HCT116 (cell line): ENCODE measurements at regions not wholly inside any gene's neighbourhood (a gene's known extent, or its start where the extent isn't known, plus 50 kb on each side); places are given as distances from the start of the nearest gene placed in this dataset.

Experiments
- ATAC-seq: fragments of 200-7000 bp; cut with Tn5 transposase; 2 replicates; pipeline ENCODE4 v1.9.1; 2020; ENCODE audit warnings: mild to moderate bottlenecking, moderate library complexity
- BruUV-seq: library from RNA; stranded (reverse); fragments of 400-500 nt; replicated peaks from 2 replicates; lab custom pipeline; 2021; lab: Mats Ljungman, UMichigan
- CTCF ChIA-PET: fragments of 300-600 bp; sonication (Branson Sonifier 250); formaldehyde crosslinking; loops from one replicate; lab custom pipeline; 2021; ENCODE audit warnings: antibody characterized with exemption; lab: Charles Lee
- POLR2A ChIA-PET: fragments of 300-600, 350-600 bp; sonication (Branson Sonifier 250); formaldehyde crosslinking; loops from one replicate; lab custom pipeline; 2021; ENCODE audit warnings: antibody characterized with exemption; lab: Charles Lee
- RAD21 ChIA-PET, 2 experiments: fragments of 300-600 bp; sonication (Branson Sonifier 250); formaldehyde crosslinking; loops; one replicate each; lab custom pipeline; 2023; ENCODE audit warnings: low total read pairs in 2 of 2; ENCODE audit not compliant: uncharacterized antibody in 2 of 2, unreplicated experiment in 2 of 2, low non-redundant PET in 1 of 2; lab: Charles Lee
- DNase-seq: peaks from one replicate; pipeline ENCODE4 v3.0.0-alpha.2; 2010; ENCODE audit warnings: low read depth, low spot score
- H2AFZ ChIP-seq: fragments of 200-600 bp; shearing (Covaris generic), sonication (generic); 2 replicates; pipeline ENCODE4 v1.6.1; 2017; ENCODE audit warnings: low read depth, mixed run types, mixed read lengths, antibody characterized with exemption, low read length; ENCODE audit not compliant: poor library complexity, severe bottlenecking
- H3K27ac ChIP-seq: 2 replicates; pipeline ENCODE4 v1.5.1; 2012; ENCODE audit warnings: low read depth, low read length
- H3K27me3 ChIP-seq: fragments of 200-600 bp; sonication (generic); 2 replicates; pipeline ENCODE4 v1.6.1; 2016; ENCODE audit warnings: mixed run types, low read length, mixed read lengths; ENCODE audit not compliant: insufficient read depth
- H3K36me3 ChIP-seq, 2 experiments: fragments of 200-500 bp in 1 of 2; fragments of 200-600 bp in 1 of 2; sonication (Bioruptor generic) in 1 of 2; sonication (generic) in 1 of 2; 2 replicates each; pipeline versions ENCODE4 v1.5.1 to v1.6.1; 2014 to 2016; ENCODE audit warnings: low read length in 2 of 2, inconsistent platforms in 1 of 2, mixed read lengths in 1 of 2, mixed run types in 1 of 2; ENCODE audit not compliant: insufficient read depth in 2 of 2, control insufficient read depth in 1 of 2
- H3K4me1 ChIP-seq, 2 experiments: fragments of 200-600 bp in 1 of 2; sonication (generic) in 1 of 2; 2 replicates each; pipeline versions ENCODE4 v1.5.1 to v1.6.1; 2012 to 2017; ENCODE audit warnings: low read length in 2 of 2, inconsistent platforms in 1 of 2, mild to moderate bottlenecking in 1 of 2, mixed read lengths in 1 of 2, mixed run types in 1 of 2, moderate library complexity in 1 of 2; ENCODE audit not compliant: insufficient read depth in 2 of 2, control insufficient read depth in 1 of 2
- H3K4me2 ChIP-seq: fragments of 200-600 bp; sonication (generic); 2 replicates; pipeline ENCODE4 v1.6.1; 2017; ENCODE audit warnings: mixed run types, low read length, mixed read lengths
- H3K4me3 ChIP-seq, 2 experiments: fragments of 200-600 bp in 1 of 2; sonication (generic) in 1 of 2; replicated peaks in 1 of 2; 2 replicates each; pipeline ENCODE4 v1.5.1; 2011 to 2016; ENCODE audit warnings: low read length in 2 of 2, control low read depth in 1 of 2, low read depth in 1 of 2, mild to moderate bottlenecking in 1 of 2, mixed read lengths in 1 of 2, mixed run types in 1 of 2
- H3K79me2 ChIP-seq: fragments of 200-600 bp; sonication (generic); 2 replicates; pipeline ENCODE4 v1.6.1; 2017; ENCODE audit warnings: mild to moderate bottlenecking, mixed run types, low read length, moderate library complexity, mixed read lengths; ENCODE audit not compliant: insufficient read depth
- H3K9ac ChIP-seq: fragments of 200-600 bp; sonication (generic); 2 replicates; pipeline ENCODE4 v1.6.1; 2016; ENCODE audit warnings: low read length, mixed read lengths
- H3K9me2 ChIP-seq: fragments of 200-600 bp; sonication (generic), shearing (Covaris generic); 2 replicates; pipeline ENCODE4 v1.6.1; 2017; ENCODE audit warnings: mixed run types, mild to moderate bottlenecking, moderate library complexity; ENCODE audit not compliant: insufficient read depth
- H3K9me3 ChIP-seq, 2 experiments: fragments of 200-500 bp in 1 of 2; fragments of 200-600 bp in 1 of 2; sonication (Bioruptor generic) in 1 of 2; sonication (generic) in 1 of 2; 2 replicates each; pipeline ENCODE4 v1.6.1; 2014 to 2017; ENCODE audit warnings: low read length in 2 of 2, mixed read lengths in 2 of 2, inconsistent platforms in 1 of 2, low read depth in 1 of 2, mild to moderate bottlenecking in 1 of 2, mixed run types in 1 of 2, moderate library complexity in 1 of 2; ENCODE audit not compliant: control insufficient read depth in 1 of 2, insufficient read depth in 1 of 2
- H4K20me1 ChIP-seq: fragments of 200-600 bp; sonication (generic), shearing (Covaris generic); 2 replicates; pipeline ENCODE4 v1.6.1; 2017; ENCODE audit warnings: mixed run types, mild to moderate bottlenecking, moderate library complexity; ENCODE audit not compliant: insufficient read depth
- CBX3 ChIP-seq: IDR thresholded peaks from 2 replicates; pipeline ENCODE4 v1.6.1; 2012; ENCODE audit warnings: low read depth
- CEBPB ChIP-seq: IDR thresholded peaks from 2 replicates; pipeline ENCODE4 v1.6.1; 2012; ENCODE audit warnings: low read depth
- EGR1 ChIP-seq: IDR thresholded peaks from 2 replicates; pipeline ENCODE4 v1.6.1; 2012; ENCODE audit warnings: low read depth
- ELF1 ChIP-seq: IDR thresholded peaks from 2 replicates; pipeline ENCODE4 v1.6.1; 2012; ENCODE audit warnings: low read depth, borderline replicate concordance
- EZH2 ChIP-seq: fragments of 200-600 bp; sonication (generic); IDR thresholded peaks from 2 replicates; pipeline ENCODE4 v1.6.1; 2017; ENCODE audit warnings: antibody characterized with exemption, mixed run types
- EZH2phosphoT487 ChIP-seq: fragments of 200-600 bp; IDR thresholded peaks from 2 replicates; pipeline ENCODE4 v1.6.1; 2018; ENCODE audit warnings: antibody characterized with exemption, borderline replicate concordance
- FOSL1 ChIP-seq: IDR thresholded peaks from 2 replicates; pipeline ENCODE4 v1.6.1; 2012; ENCODE audit warnings: low read depth
- POLR2A ChIP-seq: IDR thresholded peaks from 2 replicates; pipeline ENCODE4 v1.7.0; 2011; ENCODE audit warnings: borderline replicate concordance; ENCODE audit not compliant: insufficient read depth, insufficient read length; ENCODE audit errors: extremely low read depth
- POLR2AphosphoS5 ChIP-seq: IDR thresholded peaks from 2 replicates; pipeline ENCODE4 v1.6.1; 2011; ENCODE audit warnings: mild to moderate bottlenecking, low read depth, low read length, moderate library complexity
- SIN3A ChIP-seq: IDR thresholded peaks from 2 replicates; pipeline ENCODE4 v1.6.1; 2012; ENCODE audit warnings: low read depth
- SP1 ChIP-seq: IDR thresholded peaks from 2 replicates; pipeline ENCODE4 v1.6.1; 2012; ENCODE audit warnings: low read depth
- SRF ChIP-seq: IDR thresholded peaks from 2 replicates; pipeline ENCODE4 v1.6.1; 2012; ENCODE audit warnings: low read depth
- YY1 ChIP-seq: IDR thresholded peaks from 2 replicates; pipeline ENCODE4 v1.6.1; 2011; ENCODE audit warnings: low read length, low read depth, moderate library complexity, mild to moderate bottlenecking; ENCODE audit not compliant: insufficient replicate concordance; ENCODE audit errors: extremely low read depth
- ZFX ChIP-seq: fragments of 450-650 bp; IDR thresholded peaks from 2 replicates; pipeline ENCODE4 v1.6.1; 2017
- intact Hi-C: fragments of 100-400 bp; cut with micrococcal nuclease; formaldehyde crosslinking; loops from 2 replicates; pipeline ENCODE4 v1.10.0; 2022
- TF ChIP-seq, protein P1 (sequence below): IDR thresholded peaks from 2 replicates; pipeline ENCODE4 v1.6.1; 2011; ENCODE audit warnings: mild to moderate bottlenecking, low read length, moderate library complexity; ENCODE audit not compliant: insufficient replicate concordance; ENCODE audit errors: extremely low read depth
- TF ChIP-seq, protein P2 (sequence below): IDR thresholded peaks from 2 replicates; pipeline ENCODE4 v1.6.1; 2012
- TF ChIP-seq, protein P3 (sequence below): IDR thresholded peaks from 2 replicates; pipeline ENCODE4 v1.6.1; 2012

DNA sequence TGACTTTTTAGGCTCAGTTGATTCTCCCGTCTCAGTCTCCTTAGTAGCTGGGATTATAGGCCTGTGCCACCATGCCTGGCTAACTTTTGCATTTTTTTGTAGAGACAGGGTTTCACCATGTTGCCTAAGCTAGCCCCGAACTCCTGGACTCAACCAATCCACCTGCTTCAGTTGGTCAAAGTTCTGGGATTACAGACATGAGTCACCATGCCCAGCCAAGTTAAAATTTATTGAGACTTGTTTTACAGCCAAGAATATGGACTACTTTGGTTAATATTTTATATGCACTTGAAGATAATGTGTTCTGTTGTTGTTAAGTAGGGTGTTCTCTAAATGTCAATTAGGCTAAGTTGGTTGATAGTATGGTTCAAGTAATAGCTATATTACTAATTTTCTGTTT, 58.7 kb downstream of the CYTL1 start:
- no peaks in the 10 kb centered on the region for H3K79me2 ChIP-seq
- H3K4me3 ChIP-seq, result no peak overlapping the region
- H3K9me3 ChIP-seq, result peaks cover 17 to 21% of the 10 kb centered on the region in 2 experiments; a peak in 3 of 4 replicates
- RAD21 ChIA-PET, result no interaction called here
- no peaks in the 10 kb centered on the region for H4K20me1 ChIP-seq
- no peak overlapping the region for H3K27ac ChIP-seq
- H2AFZ ChIP-seq, result no peak overlapping the region
- BruUV-seq, result no TSS peak
- H3K27me3 ChIP-seq, result no peaks in the 10 kb centered on the region
- ATAC-seq, result no peak
- no peaks in the 10 kb centered on the region for H3K4me1 ChIP-seq
- DNase-seq, result no peak
- CTCF ChIA-PET, result no interaction called here
- H3K9me2 ChIP-seq, result no peaks in the 10 kb centered on the region
- POLR2A ChIA-PET, result no interaction called here
- TF ChIP-seq ZFX, result no peak
- TF ChIP-seq ELF1, result no peak
- no peak for TF ChIP-seq SIN3A
- TF ChIP-seq, protein P1, sequence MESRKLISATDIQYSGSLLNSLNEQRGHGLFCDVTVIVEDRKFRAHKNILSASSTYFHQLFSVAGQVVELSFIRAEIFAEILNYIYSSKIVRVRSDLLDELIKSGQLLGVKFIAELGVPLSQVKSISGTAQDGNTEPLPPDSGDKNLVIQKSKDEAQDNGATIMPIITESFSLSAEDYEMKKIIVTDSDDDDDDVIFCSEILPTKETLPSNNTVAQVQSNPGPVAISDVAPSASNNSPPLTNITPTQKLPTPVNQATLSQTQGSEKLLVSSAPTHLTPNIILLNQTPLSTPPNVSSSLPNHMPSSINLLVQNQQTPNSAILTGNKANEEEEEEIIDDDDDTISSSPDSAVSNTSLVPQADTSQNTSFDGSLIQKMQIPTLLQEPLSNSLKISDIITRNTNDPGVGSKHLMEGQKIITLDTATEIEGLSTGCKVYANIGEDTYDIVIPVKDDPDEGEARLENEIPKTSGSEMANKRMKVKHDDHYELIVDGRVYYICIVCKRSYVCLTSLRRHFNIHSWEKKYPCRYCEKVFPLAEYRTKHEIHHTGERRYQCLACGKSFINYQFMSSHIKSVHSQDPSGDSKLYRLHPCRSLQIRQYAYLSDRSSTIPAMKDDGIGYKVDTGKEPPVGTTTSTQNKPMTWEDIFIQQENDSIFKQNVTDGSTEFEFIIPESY, result no peak
- TF ChIP-seq YY1, result no peak
- TF ChIP-seq SRF, result no peak
- TF ChIP-seq EGR1, result no peak
- TF ChIP-seq FOSL1, result no peak
- TF ChIP-seq CEBPB, result no peak
- TF ChIP-seq SP1, result no peak
- no peak for TF ChIP-seq POLR2A
- TF ChIP-seq CBX3, result no peak
- TF ChIP-seq EZH2, result no peak
- no peak for TF ChIP-seq POLR2AphosphoS5
- TF ChIP-seq, protein P2, sequence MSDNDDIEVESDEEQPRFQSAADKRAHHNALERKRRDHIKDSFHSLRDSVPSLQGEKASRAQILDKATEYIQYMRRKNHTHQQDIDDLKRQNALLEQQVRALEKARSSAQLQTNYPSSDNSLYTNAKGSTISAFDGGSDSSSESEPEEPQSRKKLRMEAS, result no peak
- no peak for TF ChIP-seq EZH2phosphoT487
- TF ChIP-seq, protein P3, sequence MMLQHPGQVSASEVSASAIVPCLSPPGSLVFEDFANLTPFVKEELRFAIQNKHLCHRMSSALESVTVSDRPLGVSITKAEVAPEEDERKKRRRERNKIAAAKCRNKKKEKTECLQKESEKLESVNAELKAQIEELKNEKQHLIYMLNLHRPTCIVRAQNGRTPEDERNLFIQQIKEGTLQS, result no peak
- no peak overlapping the region for H3K4me2 ChIP-seq
- no peaks in the 10 kb centered on the region for H3K36me3 ChIP-seq
- intact Hi-C loops, result no loop called here
- H3K9ac ChIP-seq, result no peak overlapping the region
